Activated CD4-positive, alpha-beta T cell treated with anti-CD3 and anti-CD28 coated beads for 48 hours (primary cell): ENCODE measurements at regions not wholly inside any gene's neighbourhood (a gene's known extent, or its start where the extent isn't known, plus 50 kb on each side); places are given as distances from the start of the nearest gene placed in this dataset.
"Not testable (repeated sequence)": the region's sequence is repeated elsewhere in the genome, so short reads cannot be mapped to it uniquely, and the experiment has no call there.

Experiments used
- DNase-seq: peaks from one replicate; pipeline ENCODE4 v3.0.0-alpha.2; 2020

DNA sequence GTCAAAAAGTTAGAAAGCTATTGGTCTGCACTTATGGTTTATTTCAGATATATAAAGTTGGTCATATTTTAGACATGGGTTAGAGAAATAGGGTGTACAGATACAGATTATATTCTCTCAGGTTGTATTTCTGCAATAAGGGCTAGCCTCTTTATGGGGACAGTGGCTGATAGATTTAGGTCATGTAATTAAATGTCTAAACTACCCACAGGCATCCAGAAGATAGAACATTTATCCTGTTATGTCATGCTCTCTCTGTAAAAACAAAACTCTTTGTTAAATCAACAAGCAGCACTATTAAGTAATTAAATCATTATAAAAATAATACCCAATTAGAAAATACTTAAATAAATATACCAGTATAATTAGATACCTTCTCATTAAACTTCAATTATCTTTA is 612.6 kb upstream of the CITED2 start:
- no peak for DNase-seq

DNA sequence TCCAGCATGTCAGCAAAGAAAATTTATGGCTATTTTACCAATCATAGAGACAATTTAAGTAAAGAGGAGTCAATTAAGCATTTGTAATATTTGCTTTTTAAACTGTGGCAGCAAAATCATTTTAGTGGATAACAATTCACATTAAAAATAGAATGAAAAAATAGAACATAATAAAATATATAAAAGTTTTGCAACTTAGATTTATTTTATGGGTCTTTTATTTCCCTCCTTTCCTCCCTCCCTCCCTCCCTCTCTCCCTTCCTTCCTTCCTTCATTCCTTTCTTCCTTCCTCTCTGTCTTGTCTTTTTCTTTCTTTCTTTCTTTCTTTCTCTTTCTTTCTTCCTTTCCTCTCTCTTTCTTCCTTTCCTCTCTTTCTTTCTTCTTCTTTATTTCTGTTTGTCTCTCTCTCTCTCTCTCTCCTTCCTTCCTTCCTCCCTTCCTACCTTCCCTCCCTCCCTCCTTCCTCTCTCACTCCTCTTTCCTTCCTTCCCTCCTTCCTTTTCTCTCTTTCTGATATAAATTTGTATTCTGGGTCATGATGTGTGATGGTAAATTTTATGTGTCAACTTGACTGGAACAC is 610.9 kb upstream of the CITED2 start:
- DNase-seq: no peak

DNA sequence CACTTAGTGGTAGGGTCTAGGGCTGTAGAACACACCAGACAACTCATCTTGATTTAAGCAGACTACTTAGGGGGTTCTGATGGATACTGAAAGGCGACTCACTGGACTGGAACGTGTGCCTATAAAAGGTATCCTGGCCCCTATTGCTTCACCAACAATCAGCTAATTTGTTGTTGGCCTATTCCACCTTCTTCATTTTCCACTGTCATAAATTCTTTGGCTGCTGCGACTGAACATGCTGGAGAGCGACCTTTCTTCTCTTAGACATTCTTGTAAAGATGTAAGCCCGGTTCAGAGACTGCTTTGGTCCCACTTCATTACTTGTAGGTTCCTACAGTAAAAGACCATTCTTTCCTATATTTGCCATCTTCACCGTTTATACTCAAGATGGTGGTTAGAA is 609.9 kb upstream of the CITED2 start:
- DNase-seq: no peak

DNA sequence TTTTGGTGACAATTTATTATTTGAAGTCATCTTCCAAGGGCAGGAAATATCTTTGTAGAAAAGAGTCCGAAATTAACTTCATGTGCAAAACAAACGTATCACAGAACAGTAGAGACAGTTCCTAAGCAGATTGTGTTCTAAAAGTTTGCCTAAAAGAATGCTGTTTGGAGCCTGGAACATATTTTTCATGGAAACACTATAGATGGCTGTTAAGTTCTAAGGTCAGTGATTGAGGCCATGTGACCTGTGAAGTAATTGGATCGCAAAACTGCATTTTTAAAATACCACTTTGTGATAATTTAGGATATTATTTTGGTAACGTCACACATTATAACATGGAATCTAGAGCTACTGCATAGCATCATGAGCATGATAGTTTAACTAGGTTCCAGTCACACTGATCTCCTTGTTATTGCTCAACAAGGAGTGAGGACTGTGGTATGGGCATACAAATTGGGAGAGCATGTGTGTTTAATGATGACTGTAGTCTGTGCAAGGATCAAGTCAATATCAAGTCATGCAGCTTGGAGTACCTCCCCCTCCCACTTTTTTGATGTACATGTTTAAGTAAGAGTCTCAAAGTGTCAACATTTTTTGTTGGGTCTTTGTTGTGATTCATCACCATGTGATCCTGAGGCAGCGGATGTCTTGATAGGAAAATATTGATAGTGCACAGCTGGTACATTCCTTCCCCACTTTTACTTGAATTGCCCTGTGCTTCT is 609.3 kb upstream of the CITED2 start:
- DNase-seq: no peak

DNA sequence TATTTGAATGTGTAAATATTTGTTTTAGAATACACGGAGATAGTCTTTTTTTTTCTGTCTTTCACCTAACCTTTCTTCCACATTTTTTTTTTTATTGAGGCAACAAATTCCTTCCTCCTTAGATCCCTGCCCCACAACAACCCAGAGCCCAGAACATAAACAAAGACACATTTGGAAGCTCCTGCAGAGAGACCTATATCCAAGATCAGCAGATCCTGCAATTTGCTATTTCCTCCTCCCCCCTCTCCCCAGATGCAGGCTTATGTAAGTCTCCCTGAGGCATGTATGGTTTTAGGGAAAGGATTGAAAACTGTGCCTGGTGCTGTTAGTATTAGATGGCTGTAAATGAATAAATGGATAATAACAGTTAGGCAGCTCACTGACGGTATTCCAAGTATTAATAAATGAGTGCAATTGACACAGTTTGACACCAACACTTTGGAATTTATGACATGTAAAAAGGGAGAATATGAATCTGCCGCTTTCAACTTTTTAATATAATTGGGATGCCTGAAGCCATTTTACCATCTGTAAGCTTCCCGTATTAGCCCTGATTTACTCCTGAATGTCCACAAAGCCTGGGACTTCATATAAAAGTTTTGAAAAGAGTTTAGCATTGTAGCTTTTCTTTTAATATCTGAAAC is 608.3 kb upstream of the CITED2 start:
- DNase-seq: no peak

DNA sequence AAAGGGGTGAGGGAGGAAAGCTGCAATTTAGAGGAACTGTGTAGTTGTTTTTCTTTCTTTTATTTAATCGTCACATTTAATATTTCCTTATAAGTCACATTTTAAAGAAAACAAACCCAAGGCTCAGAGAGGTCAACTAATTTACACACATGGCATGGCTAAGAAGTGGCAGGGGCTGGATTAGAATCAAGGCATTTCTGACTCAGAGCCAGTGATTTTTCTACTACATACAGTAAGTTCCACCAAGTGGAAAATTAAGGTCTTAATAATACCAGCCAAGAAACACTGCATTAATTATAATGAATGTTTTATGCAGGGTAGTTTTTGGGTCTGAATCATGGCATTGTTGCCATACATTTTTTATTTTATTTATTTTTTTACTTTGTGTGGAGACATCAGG is 607.7 kb upstream of the CITED2 start:
- no peak for DNase-seq

DNA sequence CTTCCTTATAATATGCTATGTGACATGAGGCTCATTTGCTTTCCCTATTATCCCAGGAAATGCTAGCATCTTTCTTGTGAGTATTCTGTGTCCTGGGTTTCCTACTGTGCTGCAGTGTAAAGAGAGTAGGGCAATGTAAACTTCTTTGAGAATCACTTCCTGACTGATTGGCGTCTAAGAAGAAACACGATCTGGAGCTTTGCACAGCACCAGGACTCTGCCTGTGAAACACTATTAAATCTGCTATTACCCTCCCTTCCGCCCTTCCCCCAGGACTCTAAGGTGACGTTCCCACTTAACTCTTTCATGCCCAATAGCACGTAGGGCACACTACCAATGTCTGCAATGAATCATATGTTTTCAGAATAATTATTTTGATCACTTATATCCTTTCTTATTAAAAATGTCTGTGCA is 607.3 kb upstream of the CITED2 start:
- DNase-seq: no peak

DNA sequence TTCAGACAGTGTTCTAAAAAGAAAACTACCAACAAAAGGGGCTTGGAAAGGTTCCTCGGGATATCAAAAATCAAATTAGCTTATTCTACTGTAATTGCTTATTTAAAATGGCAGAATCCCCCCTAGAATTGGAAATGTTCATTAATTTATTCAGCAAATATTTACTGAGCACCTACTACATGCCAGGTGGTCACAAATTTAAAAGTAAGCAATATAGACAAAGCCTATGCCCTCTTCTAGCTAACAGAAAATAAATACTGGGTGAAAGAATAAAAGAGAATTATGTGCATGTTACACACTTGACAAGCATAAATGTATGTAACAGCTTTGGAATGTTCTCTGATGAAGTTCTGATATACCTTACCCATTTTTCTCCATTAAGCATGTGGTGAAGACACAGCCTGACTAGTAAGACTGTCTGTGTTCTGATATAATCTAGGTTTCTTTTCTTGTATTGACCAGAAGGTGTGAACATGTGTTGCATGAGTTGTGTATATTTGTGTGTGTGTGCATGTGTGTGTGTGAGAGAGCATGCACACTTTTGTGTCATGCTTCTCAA is 606.7 kb upstream of the CITED2 start:
- DNase-seq: no peak

DNA sequence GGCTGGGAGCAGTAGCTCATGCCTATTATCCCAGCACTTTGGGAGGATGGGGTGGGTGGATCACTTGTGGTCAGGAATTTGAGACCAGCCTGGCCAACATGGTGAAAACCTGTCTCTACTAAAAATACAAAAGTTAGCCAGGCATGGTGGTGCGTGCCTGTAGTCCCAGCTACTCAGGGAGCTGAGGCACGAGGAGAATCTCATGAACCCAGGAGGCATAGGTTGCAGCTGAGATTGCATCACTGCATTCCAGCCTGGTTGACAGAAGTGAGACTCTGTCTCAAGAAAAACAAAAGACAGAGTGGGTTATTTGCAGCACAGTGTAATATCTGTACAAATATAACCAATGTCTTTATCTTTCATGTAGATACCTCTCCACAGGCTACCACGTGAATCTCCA is 606.2 kb upstream of the CITED2 start:
- DNase-seq: not testable (repeated sequence)

DNA sequence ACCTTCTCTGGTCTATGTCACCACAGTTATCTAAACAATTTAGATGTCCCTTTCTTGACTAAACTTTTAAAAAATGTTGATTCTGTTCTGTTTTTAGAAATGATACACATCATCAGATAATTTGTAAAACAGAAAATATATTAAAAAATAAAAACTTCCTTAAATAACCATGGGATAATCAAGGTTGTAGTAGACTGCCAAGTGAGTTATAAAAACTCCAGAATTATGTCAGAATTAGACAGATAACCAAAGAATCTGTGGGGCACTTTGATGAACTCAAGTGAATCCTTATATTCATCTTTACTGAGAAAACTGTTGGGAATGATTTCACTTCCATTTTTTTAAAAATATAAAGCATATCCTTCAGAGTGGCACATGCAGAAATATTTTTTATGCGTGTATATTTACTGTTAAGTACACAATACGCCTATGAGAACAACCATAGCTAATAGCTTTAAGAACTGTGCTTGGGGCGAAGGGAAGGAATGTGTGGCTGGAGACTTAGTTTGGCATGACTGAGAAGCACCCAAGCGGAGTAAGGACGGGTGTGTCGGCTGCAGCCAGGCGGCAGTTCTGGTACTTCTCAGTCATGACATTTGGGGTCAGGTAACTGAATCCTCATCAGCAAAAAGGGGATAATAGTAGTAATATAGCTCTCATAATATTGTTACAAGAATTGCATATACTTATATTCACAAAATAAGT is 604.7 kb upstream of the CITED2 start:
- no peak for DNase-seq

DNA sequence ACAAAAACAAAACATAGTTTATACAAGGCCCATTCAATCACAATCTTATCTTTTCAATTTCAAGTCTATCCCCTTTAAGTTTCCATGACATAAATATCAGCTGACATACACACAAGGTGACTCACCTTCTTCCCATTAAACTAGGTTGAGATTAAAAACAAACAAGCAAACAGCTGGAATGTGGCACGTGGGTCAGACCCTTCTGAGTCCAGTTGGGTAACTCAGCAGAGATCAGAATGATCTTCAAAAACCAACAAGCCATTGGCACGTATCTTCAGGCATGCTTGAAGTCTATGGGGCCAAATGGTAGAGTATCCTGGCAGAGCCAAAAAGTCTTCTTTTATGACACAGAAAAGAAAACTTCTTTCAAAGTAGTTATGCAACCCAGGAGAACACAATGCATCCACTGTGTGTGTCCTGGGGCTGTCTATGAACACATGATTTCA is 603.5 kb upstream of the CITED2 start:
- DNase-seq: no peak

DNA sequence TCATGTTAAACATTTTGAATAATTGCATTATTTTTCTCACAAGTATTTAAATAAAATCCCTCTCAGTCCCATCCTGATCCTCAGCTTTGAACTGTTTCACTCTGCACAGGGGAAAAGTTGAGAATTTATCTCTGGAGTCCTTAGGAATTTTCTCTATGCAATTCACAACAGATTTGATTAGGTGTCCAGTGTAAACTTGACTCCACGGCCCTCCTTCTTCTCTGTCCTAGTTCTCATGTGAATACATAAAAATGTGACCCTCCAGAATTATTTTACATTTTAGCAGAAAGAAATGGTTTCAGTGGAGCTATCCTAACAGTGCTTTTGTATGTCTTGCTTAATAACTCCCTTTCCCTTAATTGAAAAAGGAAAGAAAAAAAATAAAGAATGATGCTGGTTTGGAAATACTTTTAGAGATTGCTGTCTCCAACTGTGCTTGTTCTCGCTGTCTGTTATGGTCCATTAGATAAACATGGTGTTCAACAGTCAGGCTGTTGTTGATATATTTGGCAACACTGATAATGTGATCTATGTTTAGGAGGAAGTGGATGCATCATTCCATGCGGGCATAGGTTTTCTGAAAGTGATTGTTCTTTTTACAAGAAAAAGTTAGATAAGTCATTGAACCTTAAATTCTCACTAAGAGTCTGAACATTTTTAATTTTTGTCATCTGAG is 599.4 kb upstream of the CITED2 start:
- DNase-seq: no peak

DNA sequence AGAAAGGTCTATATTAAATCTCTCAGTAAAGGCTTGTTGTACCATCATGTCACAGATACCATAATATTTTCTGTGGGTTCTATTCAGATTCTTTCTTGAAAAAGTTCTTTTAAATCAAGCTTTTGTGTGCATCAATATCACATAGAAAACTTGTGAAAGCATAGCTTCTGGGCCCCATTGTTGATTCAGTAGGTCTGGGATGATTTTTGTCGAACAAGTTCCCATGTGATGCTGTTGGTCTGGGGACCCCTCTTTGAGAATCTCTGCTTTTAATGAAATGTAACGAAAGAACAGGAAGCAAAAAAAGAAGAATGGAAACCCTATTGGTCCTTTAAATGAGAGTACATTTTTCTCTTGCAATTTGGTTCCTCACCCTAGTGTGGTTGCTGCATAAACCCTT is 597.7 kb upstream of the CITED2 start:
- DNase-seq: no peak

DNA sequence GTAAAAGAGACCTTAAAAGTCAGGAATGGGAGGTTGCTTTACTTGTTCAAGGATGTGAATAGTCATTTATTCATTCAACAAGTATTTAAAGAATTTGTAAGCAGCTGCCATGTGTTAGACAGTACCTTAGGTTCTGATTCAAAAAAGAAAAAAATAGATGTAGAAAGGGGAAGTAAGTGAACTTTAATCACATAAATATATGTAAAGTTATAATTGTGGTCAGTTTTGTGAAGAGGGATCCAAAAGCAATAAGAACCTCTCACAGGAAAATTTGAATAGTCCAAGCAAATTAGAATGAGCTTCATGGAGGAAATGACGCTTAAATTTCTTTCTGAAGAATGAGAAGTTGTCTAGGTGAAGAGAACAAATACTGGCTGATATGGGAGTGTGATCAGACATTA is 596.1 kb upstream of the CITED2 start:
- no peak for DNase-seq

DNA sequence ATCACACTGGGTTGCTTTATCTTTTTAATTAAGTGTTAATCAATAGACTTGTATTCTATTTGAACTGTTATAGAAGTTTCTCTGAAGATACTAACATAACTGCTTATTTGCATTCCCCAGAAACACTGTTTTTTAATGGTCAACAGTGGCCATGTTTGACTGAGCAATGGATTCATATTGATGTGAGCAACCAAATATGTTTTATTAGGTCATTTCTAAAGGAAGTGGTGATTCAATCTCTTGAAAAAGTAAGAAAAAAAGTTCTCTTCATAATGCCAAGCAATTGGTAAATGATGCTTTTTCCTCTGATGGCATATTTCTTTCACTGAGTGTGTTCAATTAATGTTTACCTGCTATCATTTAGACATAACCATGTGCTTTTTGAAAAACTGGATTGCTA is 593.0 kb upstream of the CITED2 start:
- DNase-seq: no peak

DNA sequence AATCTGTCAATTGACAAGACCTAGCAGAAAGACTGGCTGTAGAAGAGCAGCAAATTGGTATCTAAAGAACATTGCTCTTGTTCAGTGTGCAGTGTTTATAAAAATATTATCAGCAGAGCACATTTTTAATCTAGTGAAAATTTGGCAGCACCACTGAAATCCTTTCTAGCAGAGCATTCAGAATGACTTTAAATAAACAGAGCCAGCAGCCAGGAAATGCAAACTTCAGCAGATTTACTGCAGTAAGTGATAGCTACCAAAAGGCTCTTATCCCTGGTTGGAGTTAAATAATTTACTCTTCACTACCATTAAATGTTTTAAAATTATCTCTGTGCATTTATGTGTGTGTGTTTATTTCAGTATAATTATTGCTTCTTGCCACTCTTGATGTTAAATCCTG is 590.9 kb upstream of the CITED2 start:
- no peak for DNase-seq

DNA sequence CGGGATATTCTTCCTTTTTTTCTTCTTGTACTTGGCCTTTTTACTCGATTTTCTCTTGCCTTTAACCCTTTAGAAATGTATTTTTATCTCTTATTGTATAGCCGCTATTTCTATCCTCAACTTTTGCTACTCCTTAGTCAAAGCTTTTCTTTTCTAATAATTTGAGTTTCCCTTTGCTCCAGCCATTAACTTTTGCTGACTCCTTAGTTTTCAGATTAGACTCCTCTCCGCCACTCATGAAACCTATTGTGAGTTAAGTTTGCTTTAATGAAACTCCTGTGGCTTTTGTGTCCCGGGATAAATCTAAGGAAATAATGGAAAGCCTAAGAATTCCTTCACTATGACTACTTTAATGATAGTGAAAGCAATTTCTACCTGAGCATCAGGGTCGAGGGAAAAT is 590.3 kb upstream of the CITED2 start:
- no peak for DNase-seq

DNA sequence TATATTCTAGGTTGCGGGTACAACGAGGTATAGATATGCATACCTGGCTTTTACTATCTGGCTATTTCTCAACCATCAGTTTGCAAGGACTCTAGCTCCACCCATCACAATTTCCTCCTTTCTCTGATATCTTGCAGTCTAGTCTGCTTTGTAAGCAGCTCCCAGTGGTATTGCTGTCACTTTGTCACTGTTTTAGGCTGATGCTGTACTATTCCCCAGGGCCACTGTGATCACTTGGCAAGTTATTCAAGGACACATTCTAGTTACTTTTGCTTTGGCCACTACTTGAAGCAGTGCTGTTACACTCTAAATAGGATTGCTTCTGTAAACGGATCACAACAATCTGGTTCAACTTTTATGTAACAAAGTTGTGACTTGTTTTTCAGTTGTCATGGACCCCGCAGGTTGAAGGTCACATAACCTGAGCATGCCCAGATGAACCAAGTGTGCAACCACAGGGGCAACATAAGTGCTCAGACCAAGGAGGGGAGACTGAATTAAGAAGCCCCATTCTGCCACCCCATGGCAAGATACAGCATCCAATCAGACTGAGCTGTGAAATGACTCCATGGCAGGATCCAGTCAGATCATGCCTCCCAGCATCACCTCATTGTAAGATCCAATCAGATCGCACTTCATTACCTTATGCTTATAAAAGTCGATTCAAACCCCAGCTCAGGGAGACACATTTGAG is 588.4 kb upstream of the CITED2 start:
- no peak for DNase-seq

DNA sequence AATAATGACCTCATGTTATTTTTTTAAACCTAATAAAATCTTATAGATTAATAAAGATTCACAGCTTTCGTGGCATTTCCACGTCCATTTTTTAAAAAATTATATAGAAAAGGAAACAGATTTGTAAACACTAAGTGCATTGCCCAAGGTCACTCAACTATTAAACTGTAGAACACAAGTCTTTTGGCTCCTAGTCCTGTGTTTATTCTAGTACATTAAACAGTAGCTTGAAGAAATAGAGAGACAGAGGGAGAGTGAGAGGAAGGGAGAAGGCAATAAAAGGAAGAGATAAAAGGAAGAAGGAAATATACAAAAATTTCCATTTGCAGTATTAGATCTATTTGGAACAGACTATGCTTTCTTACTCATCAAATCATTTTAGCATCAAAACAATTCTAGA is 586.7 kb upstream of the CITED2 start:
- DNase-seq: no peak

DNA sequence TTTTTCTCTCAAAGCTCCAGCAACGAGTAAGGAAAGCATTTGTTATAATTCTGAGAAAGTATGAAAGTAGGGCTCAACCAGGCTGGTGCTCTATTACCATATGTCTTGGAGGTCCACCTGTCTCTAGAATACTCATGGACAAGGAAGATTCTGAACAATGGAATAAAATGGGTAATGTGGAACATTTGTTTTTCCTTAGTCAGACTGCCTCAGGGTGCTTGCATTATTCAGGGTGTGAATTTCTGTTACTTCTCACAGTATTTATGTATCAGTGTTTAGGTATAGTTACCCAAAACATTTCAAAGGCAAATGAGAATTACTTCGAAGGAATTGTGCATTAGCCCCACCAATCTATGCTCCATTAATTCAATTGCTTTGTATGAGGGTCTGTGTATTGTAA is 586.2 kb upstream of the CITED2 start:
- DNase-seq: no peak

DNA sequence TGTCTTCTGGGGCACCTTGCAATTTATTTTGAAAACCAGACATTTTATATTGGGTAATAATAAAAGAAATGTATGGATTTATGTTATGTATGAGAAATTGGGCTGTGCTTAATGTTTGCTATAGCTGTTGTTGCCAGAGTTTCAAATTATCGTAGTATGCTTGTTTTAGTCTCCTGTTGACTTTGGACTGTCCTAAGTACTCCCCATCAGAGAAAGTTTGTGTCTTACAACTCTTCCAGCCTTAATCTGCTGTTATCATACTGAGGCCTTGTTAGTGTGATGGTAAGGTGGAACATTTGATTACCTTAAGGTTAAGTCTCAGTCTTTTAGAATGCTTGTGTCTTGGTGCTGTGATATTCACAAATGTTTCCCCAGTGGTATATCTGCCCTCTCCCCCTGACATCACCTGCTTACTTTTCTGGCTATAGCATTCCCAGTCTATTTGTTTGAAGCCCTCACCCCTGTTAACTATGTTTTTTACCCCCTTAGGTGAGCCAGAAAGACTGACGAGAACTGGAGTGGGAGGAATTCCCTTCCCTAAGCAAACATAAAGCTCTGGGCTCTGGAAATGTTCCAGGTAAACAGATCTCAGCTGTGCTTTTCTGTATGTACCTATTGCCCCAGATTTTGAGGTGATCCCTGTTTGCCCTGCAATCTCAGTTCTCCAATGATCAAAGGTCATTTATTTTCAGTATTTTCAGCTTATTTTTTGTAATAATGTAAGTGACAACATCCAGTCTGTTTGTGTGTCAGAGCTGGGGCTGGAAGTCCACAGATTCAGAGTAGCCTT is 581.1 kb upstream of the CITED2 start:
- DNase-seq: no peak
